ENCODE measurements at regions not wholly inside any gene's neighbourhood (a gene's known extent, or its start where the extent isn't known, plus 50 kb on each side); places are given as distances from the start of the nearest gene placed in this dataset.

GRCh38 chr6:85749236-85749635, 106.5 kb upstream of the SYNCRIP start:
- no peak for TF ChIP-seq CTCF (IDR thresholded peaks at IDR 0.05)
- Histone ChIP-seq H3K27ac (no peak overlapping the region), H3K36me3 (no peaks in the 10 kb centered on the region), H3K4me1 (no peaks in the 10 kb centered on the region), H3K4me3 (no peak overlapping the region), H3K9me3 (no peaks in the 10 kb centered on the region), H3K27me3 (no peaks in the 10 kb centered on the region)
- no peak for FAIRE-seq
- WGBS, 2 donors: 65 to 69% methylated on average over 4 of the region's 4 CpGs
- DNase-seq: no peak
- ATAC-seq: no peak
- intact Hi-C loops (cut with DNase I): no loop called here

GRCh38 chr6:85747666-85748065, 105.0 kb upstream of the SYNCRIP start:
- H3K4me1 ChIP-seq: no peaks in the 10 kb centered on the region
- DNase-seq (no peak), FAIRE-seq (no peak), ATAC-seq (peak in 2 of 4 donors; percentile 33 to 46)
- 19 to 33% methylated on average over 1 of the region's 1 CpG for WGBS, 2 donors
- H3K9me3 ChIP-seq: no peaks in the 10 kb centered on the region
- H3K27ac ChIP-seq: no peak overlapping the region
- TF ChIP-seq CTCF (IDR thresholded peaks at IDR 0.05): no peak
- intact Hi-C loops (cut with DNase I): no loop called here
- no peaks in the 10 kb centered on the region for H3K36me3 ChIP-seq
- no peak overlapping the region for H3K4me3 ChIP-seq
- H3K27me3 ChIP-seq: no peaks in the 10 kb centered on the region

GRCh38 chr6:85747093-85747492, 104.4 kb upstream of the SYNCRIP start:
- no peaks in the 10 kb centered on the region for H3K9me3 ChIP-seq
- no peak overlapping the region for H3K4me3 ChIP-seq
- no peak for DNase-seq
- intact Hi-C loops (cut with DNase I): no loop called here
- no peaks in the 10 kb centered on the region for H3K4me1 ChIP-seq
- no peak for FAIRE-seq
- ATAC-seq: no peak
- no peaks in the 10 kb centered on the region for H3K27me3 ChIP-seq
- TF ChIP-seq CTCF (IDR thresholded peaks at IDR 0.05): no peak
- no peak overlapping the region for H3K27ac ChIP-seq
- no peaks in the 10 kb centered on the region for H3K36me3 ChIP-seq

GRCh38 chr6:85744433-85744970, 101.8 kb upstream of the SYNCRIP start:
- DNase-seq (no peak), FAIRE-seq (no peak), ATAC-seq (no peak)
- TF ChIP-seq CTCF (IDR thresholded peaks at IDR 0.05): no peak
- no peaks in the 10 kb centered on the region for H3K4me1 ChIP-seq
- H3K27ac ChIP-seq: no peak overlapping the region
- no peaks in the 10 kb centered on the region for H3K27me3 ChIP-seq
- WGBS, 2 donors: 82 to 90% methylated on average over 4 of the region's 4 CpGs
- no peak overlapping the region for H3K4me3 ChIP-seq
- intact Hi-C loops (cut with DNase I): no loop called here
- H3K9me3 ChIP-seq: no peaks in the 10 kb centered on the region
- H3K36me3 ChIP-seq: no peaks in the 10 kb centered on the region

- Histone ChIP-seq H3K4me3 (no peak overlapping the region), H3K9me3 (no peaks in the 10 kb centered on the region), H3K36me3 (no peaks in the 10 kb centered on the region), H3K27me3 (no peaks in the 10 kb centered on the region), H3K27ac (no peak overlapping the region), H3K4me1 (no peaks in the 10 kb centered on the region)
- intact Hi-C loops (cut with DNase I): no loop called here
- no peak for FAIRE-seq
- no peak for ATAC-seq
- DNase-seq: no peak
- TF ChIP-seq CTCF (IDR thresholded peaks at IDR 0.05): no peak
Observed at GRCh38 chr6:85726206-85726605, 83.5 kb upstream of the SYNCRIP start.
